ENCODE measurements at regions not wholly inside any gene's neighbourhood (a gene's known extent, or its start where the extent isn't known, plus 50 kb on each side); places are given as distances from the start of the nearest gene placed in this dataset.

DNA sequence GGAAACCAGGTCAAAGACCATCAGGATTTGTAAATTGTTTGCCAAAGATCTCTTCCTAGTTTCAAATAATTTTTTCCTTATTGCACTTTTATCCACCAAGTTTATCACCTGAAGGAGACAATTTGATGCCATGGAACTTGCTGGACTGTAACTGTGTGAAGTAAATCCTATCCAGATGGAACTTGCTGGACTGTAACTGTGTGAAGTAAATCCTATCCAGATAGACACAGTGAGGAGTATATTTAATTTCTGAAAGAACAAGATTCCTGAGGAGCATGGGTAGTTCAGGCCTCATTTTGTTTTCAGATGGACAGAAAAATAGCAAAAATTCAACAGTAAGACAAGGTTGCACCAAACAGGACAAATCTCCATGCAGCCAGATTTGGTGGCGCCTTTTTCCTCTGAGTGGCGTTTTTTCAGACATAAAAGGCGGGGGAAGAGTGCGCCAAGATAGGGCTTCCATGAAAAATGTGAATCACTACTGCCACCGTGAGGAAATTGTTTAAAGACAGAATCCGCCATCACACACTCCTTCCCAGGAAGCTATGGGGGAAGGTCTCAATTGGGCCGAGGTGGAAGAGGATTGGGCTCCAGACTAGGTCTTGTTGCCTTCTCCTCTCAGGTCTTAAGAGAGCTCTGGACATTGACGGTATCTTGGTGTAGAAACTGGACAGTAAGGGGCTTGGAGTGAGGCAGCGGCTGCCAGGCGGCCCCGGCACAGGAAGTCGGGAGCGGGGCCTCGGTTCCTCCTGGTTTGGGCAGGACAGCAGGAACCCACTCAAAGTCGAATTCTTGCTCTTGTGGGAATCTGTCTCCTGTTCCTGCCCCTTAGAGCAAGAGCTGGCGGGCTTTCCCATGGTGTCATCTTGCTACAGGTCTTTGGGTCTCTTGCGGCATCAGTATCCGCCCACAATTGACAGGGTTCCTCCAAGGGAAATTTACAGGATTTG lies 234.7 kb downstream of the OR13H1 start (continued):
- TF ChIP-seq HNF4G (IDR thresholded peaks at IDR 0.05) = no peak
- no peak for TF ChIP-seq YY1 (IDR thresholded peaks at IDR 0.05)
- TF ChIP-seq JUND (IDR thresholded peaks at IDR 0.05) = no peak
- no peak for TF ChIP-seq FOXA2 (IDR thresholded peaks at IDR 0.05)
- TF ChIP-seq, protein P1, sequence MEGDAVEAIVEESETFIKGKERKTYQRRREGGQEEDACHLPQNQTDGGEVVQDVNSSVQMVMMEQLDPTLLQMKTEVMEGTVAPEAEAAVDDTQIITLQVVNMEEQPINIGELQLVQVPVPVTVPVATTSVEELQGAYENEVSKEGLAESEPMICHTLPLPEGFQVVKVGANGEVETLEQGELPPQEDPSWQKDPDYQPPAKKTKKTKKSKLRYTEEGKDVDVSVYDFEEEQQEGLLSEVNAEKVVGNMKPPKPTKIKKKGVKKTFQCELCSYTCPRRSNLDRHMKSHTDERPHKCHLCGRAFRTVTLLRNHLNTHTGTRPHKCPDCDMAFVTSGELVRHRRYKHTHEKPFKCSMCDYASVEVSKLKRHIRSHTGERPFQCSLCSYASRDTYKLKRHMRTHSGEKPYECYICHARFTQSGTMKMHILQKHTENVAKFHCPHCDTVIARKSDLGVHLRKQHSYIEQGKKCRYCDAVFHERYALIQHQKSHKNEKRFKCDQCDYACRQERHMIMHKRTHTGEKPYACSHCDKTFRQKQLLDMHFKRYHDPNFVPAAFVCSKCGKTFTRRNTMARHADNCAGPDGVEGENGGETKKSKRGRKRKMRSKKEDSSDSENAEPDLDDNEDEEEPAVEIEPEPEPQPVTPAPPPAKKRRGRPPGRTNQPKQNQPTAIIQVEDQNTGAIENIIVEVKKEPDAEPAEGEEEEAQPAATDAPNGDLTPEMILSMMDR (IDR thresholded peaks at IDR 0.05; ENCODE audit: low read depth, low read length, missing input control) = peak; percentile 37
- no peak for TF ChIP-seq FOXA1 (IDR thresholded peaks at IDR 0.05)

DNA sequence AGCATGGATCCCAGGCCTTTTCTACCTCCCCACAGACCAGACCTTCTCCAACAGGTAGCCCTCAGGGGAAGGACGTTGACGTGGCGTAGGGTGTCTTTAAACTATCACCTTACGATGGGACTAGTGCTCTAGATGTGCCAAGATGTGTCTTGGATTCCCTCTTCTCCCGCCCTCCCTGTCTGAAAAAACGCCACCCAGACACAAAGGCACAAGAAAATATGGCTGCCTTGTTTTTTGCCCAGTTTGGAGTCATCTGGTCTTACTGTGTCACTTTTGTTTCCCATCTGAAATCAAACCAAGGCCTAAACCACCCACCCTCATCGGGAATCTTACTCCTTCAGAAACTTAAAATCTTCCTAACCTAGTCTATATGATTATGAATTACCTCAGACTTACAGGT lies 235.4 kb downstream of the OR13H1 start:
- H3K36me3 ChIP-seq (ENCODE audit: control insufficient read depth in 4 of 4, insufficient read depth in 3 of 4, low read depth in 1 of 4, low read length in 3 of 4) = no peaks in the 10 kb centered on the region
- H3K27ac ChIP-seq (ENCODE audit: low read depth in 1 of 2, low read length in 2 of 2) = no peak overlapping the region
- H3K4me3 ChIP-seq (ENCODE audit: low read depth in 1 of 3, low read length in 3 of 3) = peak overlapping the region in 2 of 3 donors; percentile 76 to 77
- H3K9me3 ChIP-seq (ENCODE audit: control insufficient read depth in 4 of 4, low read length in 3 of 4) = no peaks in the 10 kb centered on the region
- no peak for TF ChIP-seq YY1 (IDR thresholded peaks at IDR 0.05)
- no peak for TF ChIP-seq GABPA (IDR thresholded peaks at IDR 0.05 in 1 of 2, conservative IDR thresholded peaks at IDR 0.05 in 1 of 2)
- TF ChIP-seq SP1 (IDR thresholded peaks at IDR 0.05) = no peak
- TF ChIP-seq, protein P2, sequence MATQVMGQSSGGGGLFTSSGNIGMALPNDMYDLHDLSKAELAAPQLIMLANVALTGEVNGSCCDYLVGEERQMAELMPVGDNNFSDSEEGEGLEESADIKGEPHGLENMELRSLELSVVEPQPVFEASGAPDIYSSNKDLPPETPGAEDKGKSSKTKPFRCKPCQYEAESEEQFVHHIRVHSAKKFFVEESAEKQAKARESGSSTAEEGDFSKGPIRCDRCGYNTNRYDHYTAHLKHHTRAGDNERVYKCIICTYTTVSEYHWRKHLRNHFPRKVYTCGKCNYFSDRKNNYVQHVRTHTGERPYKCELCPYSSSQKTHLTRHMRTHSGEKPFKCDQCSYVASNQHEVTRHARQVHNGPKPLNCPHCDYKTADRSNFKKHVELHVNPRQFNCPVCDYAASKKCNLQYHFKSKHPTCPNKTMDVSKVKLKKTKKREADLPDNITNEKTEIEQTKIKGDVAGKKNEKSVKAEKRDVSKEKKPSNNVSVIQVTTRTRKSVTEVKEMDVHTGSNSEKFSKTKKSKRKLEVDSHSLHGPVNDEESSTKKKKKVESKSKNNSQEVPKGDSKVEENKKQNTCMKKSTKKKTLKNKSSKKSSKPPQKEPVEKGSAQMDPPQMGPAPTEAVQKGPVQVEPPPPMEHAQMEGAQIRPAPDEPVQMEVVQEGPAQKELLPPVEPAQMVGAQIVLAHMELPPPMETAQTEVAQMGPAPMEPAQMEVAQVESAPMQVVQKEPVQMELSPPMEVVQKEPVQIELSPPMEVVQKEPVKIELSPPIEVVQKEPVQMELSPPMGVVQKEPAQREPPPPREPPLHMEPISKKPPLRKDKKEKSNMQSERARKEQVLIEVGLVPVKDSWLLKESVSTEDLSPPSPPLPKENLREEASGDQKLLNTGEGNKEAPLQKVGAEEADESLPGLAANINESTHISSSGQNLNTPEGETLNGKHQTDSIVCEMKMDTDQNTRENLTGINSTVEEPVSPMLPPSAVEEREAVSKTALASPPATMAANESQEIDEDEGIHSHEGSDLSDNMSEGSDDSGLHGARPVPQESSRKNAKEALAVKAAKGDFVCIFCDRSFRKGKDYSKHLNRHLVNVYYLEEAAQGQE (IDR thresholded peaks at IDR 0.05) = no peak
- TF ChIP-seq, protein P1 (IDR thresholded peaks at IDR 0.05; ENCODE audit: low read depth, low read length, missing input control) = no peak
- TF ChIP-seq, protein P3, sequence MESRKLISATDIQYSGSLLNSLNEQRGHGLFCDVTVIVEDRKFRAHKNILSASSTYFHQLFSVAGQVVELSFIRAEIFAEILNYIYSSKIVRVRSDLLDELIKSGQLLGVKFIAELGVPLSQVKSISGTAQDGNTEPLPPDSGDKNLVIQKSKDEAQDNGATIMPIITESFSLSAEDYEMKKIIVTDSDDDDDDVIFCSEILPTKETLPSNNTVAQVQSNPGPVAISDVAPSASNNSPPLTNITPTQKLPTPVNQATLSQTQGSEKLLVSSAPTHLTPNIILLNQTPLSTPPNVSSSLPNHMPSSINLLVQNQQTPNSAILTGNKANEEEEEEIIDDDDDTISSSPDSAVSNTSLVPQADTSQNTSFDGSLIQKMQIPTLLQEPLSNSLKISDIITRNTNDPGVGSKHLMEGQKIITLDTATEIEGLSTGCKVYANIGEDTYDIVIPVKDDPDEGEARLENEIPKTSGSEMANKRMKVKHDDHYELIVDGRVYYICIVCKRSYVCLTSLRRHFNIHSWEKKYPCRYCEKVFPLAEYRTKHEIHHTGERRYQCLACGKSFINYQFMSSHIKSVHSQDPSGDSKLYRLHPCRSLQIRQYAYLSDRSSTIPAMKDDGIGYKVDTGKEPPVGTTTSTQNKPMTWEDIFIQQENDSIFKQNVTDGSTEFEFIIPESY (IDR thresholded peaks at IDR 0.05) = no peak
- no peak for TF ChIP-seq HNF4A (conservative IDR thresholded peaks at IDR 0.05)
- TF ChIP-seq, protein P4, sequence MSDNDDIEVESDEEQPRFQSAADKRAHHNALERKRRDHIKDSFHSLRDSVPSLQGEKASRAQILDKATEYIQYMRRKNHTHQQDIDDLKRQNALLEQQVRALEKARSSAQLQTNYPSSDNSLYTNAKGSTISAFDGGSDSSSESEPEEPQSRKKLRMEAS (IDR thresholded peaks at IDR 0.05) = no peak
- no peak for TF ChIP-seq TAF1 (conservative IDR thresholded peaks at IDR 0.05)
- TF ChIP-seq HNF4G (IDR thresholded peaks at IDR 0.05) = no peak
- no peak for TF ChIP-seq NR2F2 (IDR thresholded peaks at IDR 0.05)
- no peak for TF ChIP-seq EGR1 (IDR thresholded peaks at IDR 0.05; ENCODE audit: low read depth in 2 of 2)
- TF ChIP-seq, protein P5, sequence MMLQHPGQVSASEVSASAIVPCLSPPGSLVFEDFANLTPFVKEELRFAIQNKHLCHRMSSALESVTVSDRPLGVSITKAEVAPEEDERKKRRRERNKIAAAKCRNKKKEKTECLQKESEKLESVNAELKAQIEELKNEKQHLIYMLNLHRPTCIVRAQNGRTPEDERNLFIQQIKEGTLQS (IDR thresholded peaks at IDR 0.05) = no peak
- peaks cover 0 to 26% (median 22%) of the 10 kb centered on the region in 4 donors for H3K4me1 ChIP-seq (ENCODE audit: control insufficient read depth in 4 of 4, insufficient read depth in 4 of 4, low read length in 3 of 4)
- no peak for DNase-seq (ENCODE audit: low spot score)
- 95% methylated on average over 7 of the region's 7 CpGs for WGBS
- no peak overlapping the region for H3K9ac ChIP-seq (ENCODE audit: low read depth in 1 of 2, low read length in 2 of 2)
- H3K27me3 ChIP-seq (ENCODE audit: control insufficient read depth in 4 of 4, insufficient read depth in 4 of 4, low read length in 3 of 4) = no peaks in the 10 kb centered on the region

Data from liver (tissue), 8 donors.